Caco-2 (cell line): ENCODE measurements at regions not wholly inside any gene's neighbourhood (a gene's known extent, or its start where the extent isn't known, plus 50 kb on each side); places are given as distances from the start of the nearest gene placed in this dataset.

Experiments used
- BruUV-seq: library from RNA; stranded (reverse); fragments of 400-500 nt; replicated peaks from 2 replicates; lab custom pipeline; 2021; lab: Mats Ljungman, UMichigan
- CTCF ChIA-PET: fragments of 300-600 bp; sonication (Branson Sonifier 250); formaldehyde crosslinking; loops from one replicate; lab custom pipeline; 2022; ENCODE audit warnings: antibody characterized with exemption; lab: Charles Lee
- POLR2A ChIA-PET: fragments of 300-600 bp; sonication (Branson Sonifier 250); formaldehyde crosslinking; loops from one replicate; lab custom pipeline; 2022; ENCODE audit warnings: antibody characterized with exemption; lab: Charles Lee
- DNase-seq, 2 experiments: peaks; one replicate each; pipeline versions ENCODE4 v3.0.0 to v3.0.0-alpha.2; 2020 to 2022
- H3K27me3 ChIP-seq: replicated peaks from 2 replicates; pipeline ENCODE4 v1.6.0; 2011; ENCODE audit warnings: low read length; ENCODE audit not compliant: control insufficient read depth, insufficient read depth
- H3K36me3 ChIP-seq: 2 replicates; pipeline ENCODE4 v1.5.1; 2011; ENCODE audit warnings: low read length; ENCODE audit not compliant: control insufficient read depth, insufficient read depth
- H3K4me1 ChIP-seq: fragments of 250-450 bp; sonication (Bioruptor Pico); 2 replicates; pipeline ENCODE4 v1.5.1; 2020; ENCODE audit warnings: mild to moderate bottlenecking
- H3K4me3 ChIP-seq: 2 replicates; pipeline ENCODE4 v1.5.1; 2011; ENCODE audit warnings: low read depth, mild to moderate bottlenecking, control low read depth, low read length
- H3K9me3 ChIP-seq: fragments of 250-450 bp; sonication (Bioruptor Pico); 2 replicates; pipeline ENCODE4 v1.5.1; 2020; ENCODE audit warnings: mild to moderate bottlenecking, moderate library complexity
- H3K27ac Mint-ChIP-seq: one replicate; pipeline ENCODE4 v1.8.0; 2022; ENCODE audit warnings: mixed read lengths; ENCODE audit not compliant: unreplicated experiment
- H3K27me3 Mint-ChIP-seq: one replicate; pipeline ENCODE4 v1.8.0; 2022; ENCODE audit warnings: mixed read lengths; ENCODE audit not compliant: insufficient read depth, unreplicated experiment
- H3K36me3 Mint-ChIP-seq: one replicate; pipeline ENCODE4 v1.8.0; 2022; ENCODE audit warnings: mild to moderate bottlenecking, mixed read lengths; ENCODE audit not compliant: insufficient read depth, unreplicated experiment
- H3K4me1 Mint-ChIP-seq: one replicate; pipeline ENCODE4 v1.8.0; 2022; ENCODE audit warnings: low read depth, mixed read lengths; ENCODE audit not compliant: unreplicated experiment
- H3K4me3 Mint-ChIP-seq: one replicate; pipeline ENCODE4 v1.8.0; 2022; ENCODE audit warnings: mild to moderate bottlenecking, moderate library complexity, mixed read lengths; ENCODE audit not compliant: unreplicated experiment
- H3K9me3 Mint-ChIP-seq: one replicate; pipeline ENCODE4 v1.8.0; 2022; ENCODE audit warnings: mixed read lengths; ENCODE audit not compliant: unreplicated experiment
- intact Hi-C: fragments of 100-400 bp; cut with micrococcal nuclease; formaldehyde crosslinking; loops from one replicate; pipeline ENCODE4 v1.10.0; 2022; ENCODE audit not compliant: unreplicated experiment
- TF ChIP-seq, protein P1 (sequence below), 2 experiments: fragments of 200-600 bp in 1 of 2; IDR thresholded peaks; 1 replicate in 1 of 2; 2 replicates in 1 of 2; pipeline versions ENCODE4 v1.5.1 to v1.8.0; 2011 to 2022; ENCODE audit warnings: antibody characterized with exemption in 1 of 2, control low read depth in 1 of 2, inconsistent platforms in 1 of 2, low read depth in 1 of 2, low read length in 1 of 2, mild to moderate bottlenecking in 1 of 2, moderate library complexity in 1 of 2; ENCODE audit not compliant: insufficient read depth in 1 of 2, severe bottlenecking in 1 of 2, unreplicated experiment in 1 of 2

DNA sequence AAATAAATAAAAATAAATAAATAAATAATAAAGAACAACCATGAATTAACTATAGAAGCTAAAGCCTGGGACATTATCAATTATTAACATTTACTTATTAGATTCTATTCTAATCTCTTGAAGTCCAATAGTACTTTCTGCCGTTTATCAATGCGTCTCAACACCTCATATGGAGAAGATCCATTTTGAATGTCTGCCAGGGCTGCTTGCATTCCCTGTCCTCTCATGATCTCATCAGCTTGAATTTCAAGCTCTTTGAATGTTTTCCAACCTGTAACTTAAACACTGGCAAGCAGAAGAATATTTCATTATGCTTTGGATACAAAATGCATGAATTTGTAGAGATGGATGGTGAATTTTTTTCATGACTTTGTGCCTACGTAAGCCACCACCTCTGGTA, 191.9 kb upstream of the ANKFN1 start:
- no peak for DNase-seq
- H3K4me1 ChIP-seq = no peaks in the 10 kb centered on the region
- Mint-ChIP-seq H3K4me3 (no peak overlapping the region), H3K36me3 (no peaks in the 10 kb centered on the region), H3K9me3 (no peaks in the 10 kb centered on the region), H3K27ac (no peak overlapping the region), H3K4me1 (no peaks in the 10 kb centered on the region), H3K27me3 (peaks cover 26% of the 10 kb centered on the region)
- no TSS peak for BruUV-seq
- ChIA-PET POLR2A (no interaction called here), CTCF (no interaction called here)
- no peaks in the 10 kb centered on the region for H3K36me3 ChIP-seq
- no peak overlapping the region for H3K4me3 ChIP-seq
- TF ChIP-seq, protein P1, sequence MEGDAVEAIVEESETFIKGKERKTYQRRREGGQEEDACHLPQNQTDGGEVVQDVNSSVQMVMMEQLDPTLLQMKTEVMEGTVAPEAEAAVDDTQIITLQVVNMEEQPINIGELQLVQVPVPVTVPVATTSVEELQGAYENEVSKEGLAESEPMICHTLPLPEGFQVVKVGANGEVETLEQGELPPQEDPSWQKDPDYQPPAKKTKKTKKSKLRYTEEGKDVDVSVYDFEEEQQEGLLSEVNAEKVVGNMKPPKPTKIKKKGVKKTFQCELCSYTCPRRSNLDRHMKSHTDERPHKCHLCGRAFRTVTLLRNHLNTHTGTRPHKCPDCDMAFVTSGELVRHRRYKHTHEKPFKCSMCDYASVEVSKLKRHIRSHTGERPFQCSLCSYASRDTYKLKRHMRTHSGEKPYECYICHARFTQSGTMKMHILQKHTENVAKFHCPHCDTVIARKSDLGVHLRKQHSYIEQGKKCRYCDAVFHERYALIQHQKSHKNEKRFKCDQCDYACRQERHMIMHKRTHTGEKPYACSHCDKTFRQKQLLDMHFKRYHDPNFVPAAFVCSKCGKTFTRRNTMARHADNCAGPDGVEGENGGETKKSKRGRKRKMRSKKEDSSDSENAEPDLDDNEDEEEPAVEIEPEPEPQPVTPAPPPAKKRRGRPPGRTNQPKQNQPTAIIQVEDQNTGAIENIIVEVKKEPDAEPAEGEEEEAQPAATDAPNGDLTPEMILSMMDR (IDR thresholded peaks at IDR 0.05; ENCODE audit: insufficient read depth in 1 of 2, low read depth in 1 of 2, low read length in 1 of 2, severe bottlenecking in 1 of 2, unreplicated experiment in 1 of 2) = no peak
- H3K9me3 ChIP-seq = no peaks in the 10 kb centered on the region
- H3K27me3 ChIP-seq = no peaks in the 10 kb centered on the region; the same call in 1 of the 2 replicates
- intact Hi-C loops = no loop called here

DNA sequence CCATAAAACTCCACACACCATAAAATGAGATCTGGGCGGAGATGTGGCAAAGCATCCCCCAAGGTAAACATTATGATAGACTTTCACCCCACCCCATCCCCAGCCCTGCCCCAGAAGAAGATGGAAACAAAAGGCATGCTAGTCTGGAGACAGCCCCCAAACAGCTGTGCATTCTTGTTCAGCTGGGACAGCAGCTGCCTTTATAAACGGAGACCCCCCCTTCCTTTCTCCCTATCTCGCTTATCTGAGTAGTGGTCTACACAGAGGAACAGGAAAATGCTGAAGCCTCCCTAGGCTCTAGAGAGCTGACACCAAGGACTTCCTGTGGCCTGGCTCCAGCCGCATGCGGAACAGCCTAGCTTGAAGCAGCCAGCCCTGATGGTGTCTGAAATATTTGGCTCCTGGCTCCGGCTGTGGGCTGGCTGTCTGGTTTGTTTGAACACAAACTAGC, 190.3 kb upstream of the ANKFN1 start:
- Histone ChIP-seq H3K4me1 (no peaks in the 10 kb centered on the region), H3K36me3 (no peaks in the 10 kb centered on the region), H3K4me3 (no peak overlapping the region), H3K27me3 (no peaks in the 10 kb centered on the region; the same call in 1 of the 2 replicates), H3K9me3 (no peaks in the 10 kb centered on the region)
- Mint-ChIP-seq H3K9me3 (no peaks in the 10 kb centered on the region), H3K36me3 (no peaks in the 10 kb centered on the region), H3K27ac (no peak overlapping the region), H3K4me1 (no peaks in the 10 kb centered on the region), H3K4me3 (no peak overlapping the region), H3K27me3 (peaks cover 28% of the 10 kb centered on the region)
- ChIA-PET POLR2A (no interaction called here), CTCF (no interaction called here)
- intact Hi-C loops = no loop called here
- TF ChIP-seq, protein P1 (IDR thresholded peaks at IDR 0.05; ENCODE audit: insufficient read depth in 1 of 2, low read depth in 1 of 2, low read length in 1 of 2, severe bottlenecking in 1 of 2, unreplicated experiment in 1 of 2) = no peak
- no TSS peak for BruUV-seq
- DNase-seq = no peak

DNA sequence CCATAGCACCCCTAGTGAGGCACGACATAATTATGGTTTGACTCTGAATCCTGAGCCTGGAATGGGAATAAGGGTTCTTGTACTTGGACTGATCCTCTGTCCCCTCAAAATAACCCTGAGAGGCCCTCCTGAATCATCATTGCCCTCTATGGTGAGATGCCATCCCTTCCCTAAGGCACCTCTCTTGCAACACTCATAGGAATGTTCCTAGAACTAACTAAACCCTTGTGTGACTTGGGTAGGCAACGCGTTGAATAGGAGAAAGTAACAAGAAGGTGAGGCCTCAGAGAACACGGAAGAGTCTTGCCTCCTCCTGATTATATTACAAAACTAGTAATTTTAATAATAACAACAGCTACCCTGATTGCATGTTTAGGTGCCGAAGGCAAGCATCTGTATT, 189.1 kb upstream of the ANKFN1 start:
- DNase-seq = no peak
- no peak overlapping the region for H3K4me3 ChIP-seq
- no peaks in the 10 kb centered on the region for H3K9me3 ChIP-seq
- Mint-ChIP-seq H3K4me1 (no peaks in the 10 kb centered on the region), H3K9me3 (no peaks in the 10 kb centered on the region), H3K27me3 (peaks cover 28% of the 10 kb centered on the region), H3K36me3 (no peaks in the 10 kb centered on the region), H3K27ac (no peak overlapping the region), H3K4me3 (no peak overlapping the region)
- TF ChIP-seq, protein P1 (IDR thresholded peaks at IDR 0.05; ENCODE audit: insufficient read depth in 1 of 2, low read depth in 1 of 2, low read length in 1 of 2, severe bottlenecking in 1 of 2, unreplicated experiment in 1 of 2) = no peak
- BruUV-seq = no TSS peak
- H3K4me1 ChIP-seq = no peaks in the 10 kb centered on the region
- ChIA-PET POLR2A (no interaction called here), CTCF (no interaction called here)
- intact Hi-C loops = no loop called here
- no peaks in the 10 kb centered on the region; the same call in 1 of the 2 replicates for H3K27me3 ChIP-seq
- H3K36me3 ChIP-seq = no peaks in the 10 kb centered on the region
